Astrocyte (in vitro differentiated cells and primary cell): ENCODE measurements at regions not wholly inside any gene's neighbourhood (a gene's known extent, or its start where the extent isn't known, plus 50 kb on each side); places are given as distances from the start of the nearest gene placed in this dataset.

Experiments used
- CTCF ChIP-seq: IDR thresholded peaks from 2 replicates; pipeline ENCODE4 v1.5.1; 2011; ENCODE audit warnings: low read depth, mild to moderate bottlenecking, inconsistent platforms, low read length, moderate library complexity; ENCODE audit not compliant: insufficient read depth
- EZH2 ChIP-seq: IDR thresholded peaks from 2 replicates; pipeline ENCODE4 v1.6.1; 2012; ENCODE audit warnings: mild to moderate bottlenecking, low read length, inconsistent platforms; ENCODE audit not compliant: insufficient read depth

GRCh38 chr6:130514712-130515111, 148.9 kb downstream of the TMEM200A start:
- TF ChIP-seq CTCF, result no peak
- TF ChIP-seq EZH2, result no peak
